ENCODE measurements at regions not wholly inside any gene's neighbourhood (a gene's known extent, or its start where the extent isn't known, plus 50 kb on each side); places are given as distances from the start of the nearest gene placed in this dataset.

- Histone ChIP-seq H3K9me2 (replicated peaks; ENCODE audit: low read length) (no peaks in the 10 kb centered on the region), H3K79me2 (ENCODE audit: low read length) (no peaks in the 10 kb centered on the region), H3K4me1 (ENCODE audit: insufficient read depth, low read length) (no peaks in the 10 kb centered on the region), H3K36me3 (ENCODE audit: low read depth, low read length) (no peaks in the 10 kb centered on the region), H3K9me3 (ENCODE audit: low read length) (no peaks in the 10 kb centered on the region), H3F3A (ENCODE audit: low read length, unreplicated experiment) (no peaks in the 10 kb centered on the region), H3K27me3 (ENCODE audit: low read length) (no peaks in the 10 kb centered on the region), H3K4me2 (ENCODE audit: low read length) (no peak overlapping the region), H3K4me3 (ENCODE audit: low read length) (no peak overlapping the region), H2AFZ (ENCODE audit: low read length) (no peak overlapping the region), H3K9ac (ENCODE audit: low read length) (no peak overlapping the region), H4K20me1 (ENCODE audit: low read length) (no peaks in the 10 kb centered on the region), H3K27ac (ENCODE audit: low read length) (no peak overlapping the region)
- CTCF ChIA-PET: no interaction called here
- DNase-seq (no peak), ATAC-seq (no peak)
- BruUV-seq (replicated peaks): no TSS peak
- POLR2A ChIA-PET (ENCODE audit: unreplicated experiment): no interaction called here
- TF ChIP-seq EZH2phosphoT487 (IDR thresholded peaks at IDR 0.05; ENCODE audit: borderline replicate concordance, low read length): no peak
- TF ChIP-seq, protein P1, sequence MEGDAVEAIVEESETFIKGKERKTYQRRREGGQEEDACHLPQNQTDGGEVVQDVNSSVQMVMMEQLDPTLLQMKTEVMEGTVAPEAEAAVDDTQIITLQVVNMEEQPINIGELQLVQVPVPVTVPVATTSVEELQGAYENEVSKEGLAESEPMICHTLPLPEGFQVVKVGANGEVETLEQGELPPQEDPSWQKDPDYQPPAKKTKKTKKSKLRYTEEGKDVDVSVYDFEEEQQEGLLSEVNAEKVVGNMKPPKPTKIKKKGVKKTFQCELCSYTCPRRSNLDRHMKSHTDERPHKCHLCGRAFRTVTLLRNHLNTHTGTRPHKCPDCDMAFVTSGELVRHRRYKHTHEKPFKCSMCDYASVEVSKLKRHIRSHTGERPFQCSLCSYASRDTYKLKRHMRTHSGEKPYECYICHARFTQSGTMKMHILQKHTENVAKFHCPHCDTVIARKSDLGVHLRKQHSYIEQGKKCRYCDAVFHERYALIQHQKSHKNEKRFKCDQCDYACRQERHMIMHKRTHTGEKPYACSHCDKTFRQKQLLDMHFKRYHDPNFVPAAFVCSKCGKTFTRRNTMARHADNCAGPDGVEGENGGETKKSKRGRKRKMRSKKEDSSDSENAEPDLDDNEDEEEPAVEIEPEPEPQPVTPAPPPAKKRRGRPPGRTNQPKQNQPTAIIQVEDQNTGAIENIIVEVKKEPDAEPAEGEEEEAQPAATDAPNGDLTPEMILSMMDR (conservative IDR thresholded peaks at IDR 0.05; ENCODE audit: low read depth, low read length): no peak
- TF ChIP-seq EZH2 (IDR thresholded peaks at IDR 0.05; ENCODE audit: low read length, unreplicated experiment): no peak
- intact Hi-C loops (cut with micrococcal nuclease): no loop called here
Measured at GRCh38 chr2:183264890-183265535, 140.8 kb downstream of the NUP35 start.

- no TSS peak for BruUV-seq (replicated peaks)
- POLR2A ChIA-PET (ENCODE audit: unreplicated experiment): no interaction called here
- TF ChIP-seq, protein P1 (conservative IDR thresholded peaks at IDR 0.05; ENCODE audit: low read depth, low read length): no peak
- TF ChIP-seq EZH2phosphoT487 (IDR thresholded peaks at IDR 0.05; ENCODE audit: borderline replicate concordance, low read length) (no peak), EZH2 (IDR thresholded peaks at IDR 0.05; ENCODE audit: low read length, unreplicated experiment) (no peak)
- H3K4me2 ChIP-seq (ENCODE audit: low read length): no peak overlapping the region
- intact Hi-C loops (cut with micrococcal nuclease): no loop called here
- no peaks in the 10 kb centered on the region for H3K9me3 ChIP-seq (ENCODE audit: low read length)
- H3K4me1 ChIP-seq (ENCODE audit: insufficient read depth, low read length): no peaks in the 10 kb centered on the region
- no peak overlapping the region for H3K9ac ChIP-seq (ENCODE audit: low read length)
- CTCF ChIA-PET: no interaction called here
- H3K27ac ChIP-seq (ENCODE audit: low read length): no peak overlapping the region
- H3F3A ChIP-seq (ENCODE audit: low read length, unreplicated experiment): no peaks in the 10 kb centered on the region
- no peaks in the 10 kb centered on the region for H3K27me3 ChIP-seq (ENCODE audit: low read length)
- H3K79me2 ChIP-seq (ENCODE audit: low read length): no peaks in the 10 kb centered on the region
- ATAC-seq: no peak
- no peak for DNase-seq
- H3K9me2 ChIP-seq (replicated peaks; ENCODE audit: low read length): no peaks in the 10 kb centered on the region
- H3K4me3 ChIP-seq (ENCODE audit: low read length): no peak overlapping the region
- H4K20me1 ChIP-seq (ENCODE audit: low read length): no peaks in the 10 kb centered on the region
- H3K36me3 ChIP-seq (ENCODE audit: low read depth, low read length): no peaks in the 10 kb centered on the region
- no peak overlapping the region for H2AFZ ChIP-seq (ENCODE audit: low read length)
Measured at GRCh38 chr2:183267148-183267827, 143.0 kb downstream of the NUP35 start.

GRCh38 chr2:183269956-183270355 lies 145.7 kb downstream of the NUP35 start:
- no peak overlapping the region for H3K4me3 ChIP-seq (ENCODE audit: low read length)
- CTCF ChIA-PET: no interaction called here
- H3K9me3 ChIP-seq (ENCODE audit: low read length): no peaks in the 10 kb centered on the region
- H2AFZ ChIP-seq (ENCODE audit: low read length): no peak overlapping the region
- H3K27me3 ChIP-seq (ENCODE audit: low read length): no peaks in the 10 kb centered on the region
- H3K9ac ChIP-seq (ENCODE audit: low read length): no peak overlapping the region
- H4K20me1 ChIP-seq (ENCODE audit: low read length): no peaks in the 10 kb centered on the region
- no peak overlapping the region for H3K4me2 ChIP-seq (ENCODE audit: low read length)
- ATAC-seq (no peak), DNase-seq (no peak)
- no peak overlapping the region for H3K27ac ChIP-seq (ENCODE audit: low read length)
- no peaks in the 10 kb centered on the region for H3K4me1 ChIP-seq (ENCODE audit: insufficient read depth, low read length)
- H3F3A ChIP-seq (ENCODE audit: low read length, unreplicated experiment): no peaks in the 10 kb centered on the region
- H3K9me2 ChIP-seq (replicated peaks; ENCODE audit: low read length): no peaks in the 10 kb centered on the region
- POLR2A ChIA-PET (ENCODE audit: unreplicated experiment): no interaction called here
- no peaks in the 10 kb centered on the region for H3K36me3 ChIP-seq (ENCODE audit: low read depth, low read length)
- TF ChIP-seq EZH2 (IDR thresholded peaks at IDR 0.05; ENCODE audit: low read length, unreplicated experiment) (no peak), EZH2phosphoT487 (IDR thresholded peaks at IDR 0.05; ENCODE audit: borderline replicate concordance, low read length) (no peak)
- TF ChIP-seq, protein P1 (conservative IDR thresholded peaks at IDR 0.05; ENCODE audit: low read depth, low read length): no peak
- H3K79me2 ChIP-seq (ENCODE audit: low read length): no peaks in the 10 kb centered on the region
- no TSS peak for BruUV-seq (replicated peaks)
- intact Hi-C loops (cut with micrococcal nuclease): no loop called here
